AG09319 (cell line): ENCODE measurements at regions not wholly inside any gene's neighbourhood (a gene's known extent, or its start where the extent isn't known, plus 50 kb on each side); places are given as distances from the start of the nearest gene placed in this dataset.

Source experiments
- DNase-seq: peaks from one replicate; pipeline ENCODE4 v3.0.0-alpha.2; 2010; ENCODE audit warnings: low read depth; ENCODE audit errors: extremely low read depth
- CTCF ChIP-seq: IDR thresholded peaks from 2 replicates; pipeline ENCODE4 v1.5.1; 2011; ENCODE audit warnings: low read depth, mild to moderate bottlenecking, inconsistent platforms, low read length, moderate library complexity

DNA sequence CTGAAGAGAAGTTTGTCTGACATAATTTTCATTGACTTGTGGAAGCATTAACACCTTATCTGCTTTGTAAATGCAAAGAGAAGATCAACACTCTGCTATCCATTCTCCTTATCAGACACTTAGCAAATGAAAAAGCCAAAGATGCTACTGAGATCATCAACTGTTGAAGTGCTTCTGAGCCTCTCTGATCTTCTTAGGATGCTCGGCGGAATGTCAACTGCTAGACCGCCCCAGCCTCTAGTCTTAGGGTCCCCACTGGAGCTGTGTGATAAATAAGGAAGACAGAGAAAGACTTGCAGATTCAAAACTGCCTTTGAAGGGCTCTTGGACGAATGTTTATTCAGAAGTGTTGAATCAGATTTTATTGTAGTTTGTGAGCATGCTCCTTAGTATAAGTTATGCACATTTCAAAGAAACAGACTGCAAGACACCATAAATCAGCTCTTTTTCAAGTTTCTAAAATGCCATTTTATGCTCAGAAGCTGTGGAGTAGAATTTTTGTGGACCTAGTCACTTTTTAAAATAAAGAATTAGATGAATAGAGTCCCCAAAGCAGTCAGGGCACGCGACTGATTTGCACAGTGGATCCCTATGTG is 197.9 kb downstream of the DIRAS2 start:
- no peak for TF ChIP-seq CTCF
- no peak for DNase-seq

DNA sequence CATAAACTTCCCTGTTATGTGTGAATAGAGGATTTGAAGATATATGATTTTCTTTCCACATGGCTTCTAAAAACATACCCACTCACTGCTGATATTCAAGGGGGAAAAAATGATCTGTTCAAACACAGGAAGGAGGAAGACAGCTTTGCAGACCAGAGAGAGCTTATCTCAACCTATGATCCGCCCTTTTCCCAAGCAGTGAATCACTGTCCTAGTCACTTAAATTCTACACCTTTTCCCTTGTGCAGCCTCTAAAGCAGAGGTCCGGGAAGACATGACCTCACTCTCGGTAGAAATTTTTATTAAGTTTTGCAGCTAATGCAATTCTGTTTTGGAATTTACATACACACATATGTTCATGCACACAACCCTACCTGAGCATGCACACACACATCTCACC is 197.2 kb downstream of the DIRAS2 start:
- no peak for DNase-seq
- no peak for TF ChIP-seq CTCF

- no peak for TF ChIP-seq CTCF
- DNase-seq: no peak
These were observed 196.2 kb downstream of the DIRAS2 start for GRCh38 chr9:90446200-90446948.

- no peak for DNase-seq
- TF ChIP-seq CTCF: no peak
These were observed 194.9 kb downstream of the DIRAS2 start for GRCh38 chr9:90447773-90448172.

DNA sequence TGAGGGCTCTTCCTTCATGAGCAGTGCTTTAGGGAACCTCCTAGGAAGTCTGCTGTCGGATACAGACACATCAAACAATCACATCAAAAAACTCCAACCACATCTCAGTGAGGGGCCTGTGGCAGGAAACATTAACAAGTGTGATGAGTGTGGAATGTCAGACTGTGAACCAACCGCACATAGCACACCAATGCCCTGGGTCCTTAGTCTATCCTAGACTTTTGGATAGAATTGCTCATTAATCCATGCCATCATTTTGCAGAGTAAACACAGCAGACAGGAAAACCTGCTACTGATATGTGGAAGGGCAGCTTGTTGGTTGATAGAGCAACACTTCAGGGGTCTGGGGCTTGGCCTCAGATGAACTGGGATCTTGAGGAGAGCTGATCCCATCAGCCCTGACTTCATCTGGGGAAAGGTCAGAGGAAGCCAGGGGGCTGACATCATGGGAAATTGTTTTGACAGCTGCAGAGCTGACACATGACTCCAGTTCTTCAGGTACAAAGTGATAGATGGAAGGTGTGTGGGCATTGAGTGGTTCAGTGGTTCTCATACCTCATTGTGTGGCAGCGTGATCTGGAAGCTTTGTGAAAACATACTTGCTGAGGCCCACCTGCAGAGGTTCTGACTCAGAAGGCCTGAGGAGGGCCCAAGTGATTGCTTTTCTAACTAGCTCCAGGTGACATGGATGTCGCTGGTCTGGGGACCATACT is 193.3 kb downstream of the DIRAS2 start:
- no peak for DNase-seq
- no peak for TF ChIP-seq CTCF

DNA sequence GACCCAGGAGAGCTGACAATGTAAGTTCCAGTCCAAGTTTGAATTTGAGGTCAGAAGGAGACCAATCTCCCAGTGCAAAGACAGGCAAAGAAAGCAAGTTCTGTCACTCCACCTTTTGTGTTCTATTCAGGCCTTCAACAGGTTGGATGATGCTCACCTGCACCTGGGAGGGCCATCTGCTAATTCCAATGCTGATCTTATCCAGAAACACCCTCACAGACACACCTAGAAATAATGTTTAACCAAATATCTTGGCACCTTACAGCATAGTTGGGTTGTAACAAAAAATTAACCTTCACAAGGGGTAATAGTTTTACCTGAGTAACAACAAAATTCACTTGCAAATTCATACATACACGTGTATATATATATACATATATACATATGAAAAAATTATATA is 190.8 kb downstream of the DIRAS2 start:
- no peak for DNase-seq
- TF ChIP-seq CTCF: no peak

GRCh38 chr9:90455316-90455715 is 187.3 kb downstream of the DIRAS2 start:
- TF ChIP-seq CTCF: no peak
- no peak for DNase-seq
